Astrocyte of the cerebellum (primary cell): ENCODE measurements at regions not wholly inside any gene's neighbourhood (a gene's known extent, or its start where the extent isn't known, plus 50 kb on each side); places are given as distances from the start of the nearest gene placed in this dataset.

Source experiments
- DNase-seq: peaks from one replicate; pipeline ENCODE4 v3.0.0-alpha.2; 2011; ENCODE audit warnings: low read depth
- H3K4me3 ChIP-seq: 2 replicates; pipeline ENCODE4 v1.5.1; 2011; ENCODE audit warnings: mild to moderate bottlenecking, low read depth, low read length, moderate library complexity
- CTCF ChIP-seq: IDR thresholded peaks from 2 replicates; pipeline ENCODE4 v1.5.1; 2012; ENCODE audit warnings: low read length, low read depth, moderate library complexity, mild to moderate bottlenecking; ENCODE audit errors: missing control alignments
- in situ Hi-C: cut with HindIII; loops from 2 replicates; pipeline ENCODE4 v1.10.0; 2017; ENCODE audit warnings: low sequenced_read_pairs

- DNase-seq: no peak
- no peak overlapping the region for H3K4me3 ChIP-seq
- in situ Hi-C loops: no loop called here
- no peak for TF ChIP-seq CTCF
Observed at GRCh38 chr7:89738549-89738948, 415.7 kb upstream of the STEAP1 start.

DNA sequence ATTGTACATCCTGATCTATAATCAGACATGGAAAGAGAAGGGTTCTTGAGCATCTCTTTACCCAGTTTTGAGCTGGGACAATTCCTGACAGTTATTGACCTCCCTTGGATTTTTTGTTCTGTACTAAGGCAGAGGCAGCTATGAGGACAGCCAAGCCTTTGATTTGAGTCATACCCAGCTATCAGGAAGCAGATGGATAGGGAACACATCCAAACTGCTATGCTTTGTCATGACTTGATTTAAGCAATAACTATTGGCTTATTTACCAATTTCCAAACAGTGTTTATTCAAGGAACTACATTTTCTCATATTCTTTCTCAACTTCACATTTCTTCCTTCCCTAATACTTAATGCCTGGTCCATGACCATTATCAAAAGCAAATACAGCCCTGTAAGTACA lies 396.4 kb upstream of the STEAP1 start:
- no peak overlapping the region for H3K4me3 ChIP-seq
- no peak for DNase-seq
- TF ChIP-seq CTCF: no peak
- in situ Hi-C loops: no loop called here

DNA sequence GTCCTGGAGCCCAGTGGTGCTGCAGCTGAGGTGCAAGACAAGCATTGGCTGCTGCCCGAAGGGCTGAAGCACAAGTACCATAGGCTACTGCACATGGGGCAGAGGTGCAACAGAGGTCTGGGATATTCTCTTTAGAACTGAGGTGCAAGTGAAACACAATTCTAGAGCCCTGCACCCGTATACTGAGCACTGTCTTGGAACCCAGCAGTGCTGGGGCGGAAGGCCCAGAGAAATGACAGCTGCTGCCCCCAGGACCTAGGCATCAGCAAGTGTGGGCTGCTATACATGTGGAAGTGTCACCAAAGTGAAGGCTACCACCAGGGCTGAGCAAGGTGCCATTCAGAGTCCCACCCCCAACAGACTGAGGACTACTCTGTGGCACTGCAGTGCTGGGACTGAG lies 393.6 kb upstream of the STEAP1 start:
- no peak for DNase-seq
- no peak for TF ChIP-seq CTCF
- H3K4me3 ChIP-seq: no peak overlapping the region
- in situ Hi-C loops: no loop called here

GRCh38 chr7:89761173-89761572 lies 393.1 kb upstream of the STEAP1 start:
- no peak for TF ChIP-seq CTCF
- no peak overlapping the region for H3K4me3 ChIP-seq
- DNase-seq: no peak
- in situ Hi-C loops: no loop called here

GRCh38 chr7:89770161-89770560 lies 384.1 kb upstream of the STEAP1 start:
- in situ Hi-C loops: no loop called here
- DNase-seq: no peak
- TF ChIP-seq CTCF: no peak
- no peak overlapping the region for H3K4me3 ChIP-seq

- no peak overlapping the region for H3K4me3 ChIP-seq
- in situ Hi-C loops: no loop called here
- DNase-seq: no peak
- TF ChIP-seq CTCF: no peak
Observed at GRCh38 chr7:89771003-89771636, 383.1 kb upstream of the STEAP1 start.

- H3K4me3 ChIP-seq: no peak overlapping the region
- DNase-seq: no peak
- TF ChIP-seq CTCF: no peak
- in situ Hi-C loops: no loop called here
Observed at GRCh38 chr7:89772276-89772675, 382.0 kb upstream of the STEAP1 start.
